ENCODE measurements at regions not wholly inside any gene's neighbourhood (a gene's known extent, or its start where the extent isn't known, plus 50 kb on each side); places are given as distances from the start of the nearest gene placed in this dataset.

- no peak for DNase-seq
- H3K27me3 ChIP-seq: no peaks in the 10 kb centered on the region
- H3K36me3 ChIP-seq: no peaks in the 10 kb centered on the region
- H3K27ac ChIP-seq: no peak overlapping the region
- H3K9me3 ChIP-seq: no peaks in the 10 kb centered on the region
- intact Hi-C loops (cut with DNase I): no loop called here
- TF ChIP-seq POLR2A (IDR thresholded peaks at IDR 0.05) (no peak), EP300 (IDR thresholded peaks at IDR 0.05) (no peak)
- TF ChIP-seq, protein P1, sequence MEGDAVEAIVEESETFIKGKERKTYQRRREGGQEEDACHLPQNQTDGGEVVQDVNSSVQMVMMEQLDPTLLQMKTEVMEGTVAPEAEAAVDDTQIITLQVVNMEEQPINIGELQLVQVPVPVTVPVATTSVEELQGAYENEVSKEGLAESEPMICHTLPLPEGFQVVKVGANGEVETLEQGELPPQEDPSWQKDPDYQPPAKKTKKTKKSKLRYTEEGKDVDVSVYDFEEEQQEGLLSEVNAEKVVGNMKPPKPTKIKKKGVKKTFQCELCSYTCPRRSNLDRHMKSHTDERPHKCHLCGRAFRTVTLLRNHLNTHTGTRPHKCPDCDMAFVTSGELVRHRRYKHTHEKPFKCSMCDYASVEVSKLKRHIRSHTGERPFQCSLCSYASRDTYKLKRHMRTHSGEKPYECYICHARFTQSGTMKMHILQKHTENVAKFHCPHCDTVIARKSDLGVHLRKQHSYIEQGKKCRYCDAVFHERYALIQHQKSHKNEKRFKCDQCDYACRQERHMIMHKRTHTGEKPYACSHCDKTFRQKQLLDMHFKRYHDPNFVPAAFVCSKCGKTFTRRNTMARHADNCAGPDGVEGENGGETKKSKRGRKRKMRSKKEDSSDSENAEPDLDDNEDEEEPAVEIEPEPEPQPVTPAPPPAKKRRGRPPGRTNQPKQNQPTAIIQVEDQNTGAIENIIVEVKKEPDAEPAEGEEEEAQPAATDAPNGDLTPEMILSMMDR (IDR thresholded peaks at IDR 0.05): no peak
- no peaks in the 10 kb centered on the region for H3K4me1 ChIP-seq (ENCODE audit: insufficient read depth)
- WGBS, 3 donors: 88 to 91% (median 90%) methylated on average over 3 of the region's 3 CpGs
- H3K4me3 ChIP-seq: no peak overlapping the region
Measured at GRCh38 chr9:31612336-31613030, 772.0 kb upstream of the ACO1 start.

DNA sequence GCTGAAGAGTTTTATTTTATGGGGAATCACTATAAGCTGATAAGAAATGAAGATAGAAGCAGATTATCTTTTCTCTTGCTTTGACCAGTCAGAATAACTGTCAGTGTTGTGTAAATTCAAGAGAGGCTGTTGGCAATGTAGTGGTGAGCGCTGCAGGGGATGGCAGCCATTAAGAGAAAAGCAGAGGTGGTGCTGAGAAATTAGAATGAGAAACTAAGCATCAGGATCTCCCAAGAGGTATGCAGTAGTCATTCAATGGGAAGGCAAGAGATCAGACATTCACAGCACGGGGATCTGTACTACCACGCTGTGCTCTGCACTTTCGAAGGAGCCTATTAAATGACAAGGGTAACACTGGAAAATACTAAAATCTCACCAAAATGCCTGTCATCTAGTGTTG is 768.5 kb upstream of the ACO1 start:
- TF ChIP-seq, protein P1 (IDR thresholded peaks at IDR 0.05): no peak
- TF ChIP-seq EP300 (IDR thresholded peaks at IDR 0.05): no peak
- no peak for TF ChIP-seq POLR2A (IDR thresholded peaks at IDR 0.05)
- WGBS, 3 donors: 89 to 97% (median 95%) methylated on average over 4 of the region's 4 CpGs
- Histone ChIP-seq H3K4me3 (no peak overlapping the region), H3K9me3 (no peaks in the 10 kb centered on the region), H3K36me3 (no peaks in the 10 kb centered on the region), H3K27ac (no peak overlapping the region), H3K27me3 (no peaks in the 10 kb centered on the region), H3K4me1 (ENCODE audit: insufficient read depth) (no peaks in the 10 kb centered on the region)
- no peak for DNase-seq
- intact Hi-C loops (cut with DNase I): no loop called here

- Histone ChIP-seq H3K9me3 (no peaks in the 10 kb centered on the region), H3K27ac (no peak overlapping the region), H3K4me3 (no peak overlapping the region), H3K27me3 (no peaks in the 10 kb centered on the region), H3K4me1 (ENCODE audit: insufficient read depth) (no peaks in the 10 kb centered on the region), H3K36me3 (no peaks in the 10 kb centered on the region)
- intact Hi-C loops (cut with DNase I): no loop called here
- DNase-seq: no peak
- no peak for TF ChIP-seq POLR2A (IDR thresholded peaks at IDR 0.05)
- no peak for TF ChIP-seq EP300 (IDR thresholded peaks at IDR 0.05)
- TF ChIP-seq, protein P1 (IDR thresholded peaks at IDR 0.05): no peak
- 31 to 42% (median 32%) methylated on average over 2 of the region's 2 CpGs for WGBS, 3 donors
Measured at GRCh38 chr9:31623511-31623910, 760.9 kb upstream of the ACO1 start.

- Histone ChIP-seq H3K4me1 (ENCODE audit: insufficient read depth) (no peaks in the 10 kb centered on the region), H3K9me3 (no peaks in the 10 kb centered on the region), H3K36me3 (no peaks in the 10 kb centered on the region), H3K27ac (no peak overlapping the region), H3K4me3 (no peak overlapping the region), H3K27me3 (no peaks in the 10 kb centered on the region)
- TF ChIP-seq EP300 (IDR thresholded peaks at IDR 0.05) (no peak), POLR2A (IDR thresholded peaks at IDR 0.05) (no peak)
- TF ChIP-seq, protein P1 (IDR thresholded peaks at IDR 0.05): no peak
- DNase-seq: no peak
- intact Hi-C loops (cut with DNase I): no loop called here
Measured at GRCh38 chr9:31629292-31629691, 755.2 kb upstream of the ACO1 start.

Data from ovary (tissue), 7 donors.